Eye (tissue), 1 donor: ENCODE measurements at regions not wholly inside any gene's neighbourhood (a gene's known extent, or its start where the extent isn't known, plus 50 kb on each side); places are given as distances from the start of the nearest gene placed in this dataset.
A peak's percentile ranks its signal among the peaks of the same experiment; 100 is the strongest.
"Not testable (repeated sequence)": the region's sequence is repeated elsewhere in the genome, so short reads cannot be mapped to it uniquely, and the experiment has no call there.

ENCODE experiments used
- DNase-seq: peaks from one replicate; pipeline ENCODE4 v3.0.0-alpha.2; 2015

DNA sequence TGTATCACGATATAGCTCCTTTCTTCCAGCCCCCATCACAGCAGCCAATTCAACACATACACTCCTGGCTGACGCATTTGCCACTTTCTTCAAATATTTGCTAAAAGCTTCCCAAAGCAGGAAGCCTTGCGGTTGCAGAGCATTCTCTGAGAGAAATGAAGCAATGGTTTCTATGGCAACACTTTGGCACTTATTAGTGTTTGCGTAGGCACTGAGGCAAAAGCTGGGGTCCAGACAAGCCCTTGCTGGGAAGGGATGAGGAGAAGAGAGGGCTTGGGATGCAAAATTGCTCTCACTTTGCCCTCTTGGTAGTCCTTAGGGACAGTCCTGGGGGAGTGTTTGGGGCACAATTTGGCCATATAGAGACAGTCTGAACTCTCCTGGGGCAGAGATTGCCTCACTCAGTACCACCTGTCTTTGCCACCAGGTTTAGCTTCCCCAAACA, 55.0 kb upstream of the PAK3 start:
- peak; percentile 63 for DNase-seq

DNA sequence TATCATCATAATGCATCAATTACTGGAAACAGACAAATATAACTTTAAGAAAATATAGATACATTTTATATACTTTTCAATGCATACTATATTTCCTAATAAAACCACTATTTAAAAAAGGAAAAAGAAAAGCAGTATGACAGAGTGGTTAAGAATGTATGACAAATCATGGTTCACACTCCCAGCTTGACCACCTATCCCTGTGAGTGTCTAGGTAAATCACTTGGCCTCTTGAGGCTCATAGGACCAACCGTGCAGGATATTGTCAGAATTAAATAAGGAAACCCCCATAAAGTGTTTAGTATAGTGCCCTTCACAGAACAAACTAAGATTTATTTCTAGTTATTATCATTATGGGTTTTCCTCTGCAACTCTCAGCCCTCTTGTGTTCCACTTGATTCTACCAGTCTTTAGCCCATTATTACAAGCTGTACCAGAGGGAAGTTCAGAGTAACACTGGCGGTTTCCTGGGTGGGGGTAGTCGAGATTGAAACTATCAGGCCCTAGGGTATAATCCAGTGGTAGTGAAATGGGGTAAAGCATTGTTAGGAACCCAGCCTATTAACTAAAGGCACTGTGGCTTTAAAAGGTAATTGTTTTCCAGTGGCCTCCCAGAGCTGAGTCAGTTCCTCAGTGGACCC, 55.5 kb upstream of the PAK3 start:
- DNase-seq: no peak

DNA sequence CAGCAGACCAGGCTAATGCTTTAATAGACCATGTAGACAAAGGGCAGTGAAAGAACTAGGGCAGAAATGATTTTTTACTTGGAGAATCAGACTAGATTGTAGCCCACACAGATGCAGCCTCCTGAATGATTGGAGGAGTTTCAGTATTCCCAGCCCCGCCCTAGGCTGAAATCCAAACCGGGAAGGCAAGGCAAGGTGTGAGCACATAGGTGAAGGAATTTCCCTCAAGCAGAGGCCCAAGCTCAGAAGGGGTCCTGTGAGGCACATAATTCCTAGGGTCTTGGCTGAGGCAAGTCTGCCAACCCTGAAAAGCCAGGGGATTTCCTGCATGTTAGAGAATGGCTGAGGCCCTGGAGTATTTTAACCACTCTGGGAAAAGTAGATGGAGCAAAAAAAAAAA, 56.4 kb upstream of the PAK3 start:
- DNase-seq: peak; percentile 40

- DNase-seq: no peak
These were observed 60.0 kb upstream of the PAK3 start for GRCh38 chrX:111035991-111036390.

- DNase-seq: no peak
These were observed 60.7 kb upstream of the PAK3 start for GRCh38 chrX:111035256-111035655.

DNA sequence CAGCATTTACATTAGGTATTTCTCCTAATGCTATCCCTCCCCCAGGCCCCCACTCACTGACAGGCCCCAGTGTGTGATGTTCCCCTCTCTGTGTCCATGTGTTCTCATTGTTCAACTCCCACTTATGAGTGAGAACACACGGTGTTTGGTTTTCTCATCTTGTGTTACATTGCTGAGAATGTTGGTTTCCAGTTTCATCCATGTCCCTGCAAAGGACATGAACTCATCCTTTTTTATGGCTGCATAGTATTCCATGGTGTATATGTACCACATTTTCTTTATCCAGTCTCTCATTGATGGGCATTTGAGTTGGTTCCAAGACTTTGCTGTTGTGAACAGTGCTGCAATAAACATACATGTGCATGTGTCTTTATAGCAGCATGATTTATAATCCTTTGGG, 73.0 kb upstream of the PAK3 start:
- not testable (repeated sequence) for DNase-seq

GRCh38 chrX:111020283-111020682, 75.7 kb upstream of the PAK3 start:
- no peak for DNase-seq

DNA sequence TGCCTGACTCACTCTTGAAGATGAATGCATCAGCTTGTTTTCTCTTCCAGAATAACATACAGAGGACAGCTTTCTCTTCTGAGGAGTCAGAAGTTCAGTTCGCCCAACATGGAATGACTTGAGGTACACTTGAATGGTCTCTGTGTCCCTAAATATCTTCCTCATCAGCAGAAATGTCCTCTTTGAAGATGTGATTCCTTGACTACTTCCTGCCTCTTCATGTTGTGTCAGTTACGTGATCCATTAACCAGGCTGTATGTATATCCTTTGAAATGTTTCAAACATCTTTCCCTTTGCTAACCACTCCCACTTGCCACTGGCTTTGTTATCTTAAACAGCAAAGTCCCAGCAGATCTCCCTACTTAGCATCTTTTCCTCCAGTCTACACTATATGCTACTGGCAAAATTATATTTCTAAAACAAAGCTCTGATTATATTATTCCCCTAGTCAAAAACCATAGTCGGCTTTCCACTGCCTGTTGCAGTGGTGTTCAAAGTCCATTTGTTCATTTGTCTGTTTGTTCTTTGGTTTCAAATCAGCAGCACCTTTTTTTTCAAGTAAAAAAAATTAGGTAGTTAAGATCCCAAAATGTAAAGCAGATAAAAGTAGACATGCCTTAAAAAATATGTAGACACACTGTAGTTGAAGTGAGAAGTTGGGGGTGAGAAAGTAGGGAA, 82.1 kb upstream of the PAK3 start:
- DNase-seq: no peak

DNA sequence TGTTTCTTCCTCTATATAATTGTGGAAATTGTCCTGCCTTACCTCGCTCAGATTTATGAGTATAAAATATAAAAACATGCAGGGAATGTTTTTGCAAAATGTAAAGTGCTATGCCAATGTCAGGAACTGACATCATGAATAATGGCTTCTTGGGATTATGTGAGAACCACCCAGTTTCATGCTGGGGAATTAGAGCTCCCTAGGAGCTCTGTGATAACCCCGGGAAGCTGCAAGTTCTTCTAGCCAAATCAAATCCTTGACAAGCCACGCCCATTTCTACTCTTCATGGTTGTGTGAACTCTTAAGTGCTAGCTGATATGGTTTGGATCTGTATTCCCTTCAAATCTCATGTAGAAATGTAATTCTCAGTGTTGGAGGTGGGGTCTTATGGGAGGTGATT, 85.9 kb upstream of the PAK3 start:
- no peak for DNase-seq

GRCh38 chrX:111009256-111009655, 86.7 kb upstream of the PAK3 start:
- no peak for DNase-seq

DNA sequence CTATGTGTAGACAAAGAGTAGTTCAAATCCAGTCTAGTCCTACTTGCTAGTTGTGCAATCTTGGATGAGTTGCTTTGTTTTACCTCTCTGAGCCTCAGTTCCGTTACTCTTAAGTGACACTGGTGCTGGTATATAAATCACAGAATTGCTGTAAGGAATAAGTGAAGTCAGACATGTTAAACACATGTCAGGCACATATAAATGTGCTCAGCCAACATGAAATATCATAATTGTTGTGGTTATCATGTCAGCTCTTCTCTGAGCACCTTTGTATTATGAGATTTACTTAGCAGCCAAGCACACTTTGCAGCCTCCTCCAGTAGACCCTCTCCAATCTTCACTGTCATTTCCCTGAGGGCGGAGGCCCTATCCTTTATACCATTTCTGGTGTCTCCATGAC, 87.9 kb upstream of the PAK3 start:
- DNase-seq: no peak

DNA sequence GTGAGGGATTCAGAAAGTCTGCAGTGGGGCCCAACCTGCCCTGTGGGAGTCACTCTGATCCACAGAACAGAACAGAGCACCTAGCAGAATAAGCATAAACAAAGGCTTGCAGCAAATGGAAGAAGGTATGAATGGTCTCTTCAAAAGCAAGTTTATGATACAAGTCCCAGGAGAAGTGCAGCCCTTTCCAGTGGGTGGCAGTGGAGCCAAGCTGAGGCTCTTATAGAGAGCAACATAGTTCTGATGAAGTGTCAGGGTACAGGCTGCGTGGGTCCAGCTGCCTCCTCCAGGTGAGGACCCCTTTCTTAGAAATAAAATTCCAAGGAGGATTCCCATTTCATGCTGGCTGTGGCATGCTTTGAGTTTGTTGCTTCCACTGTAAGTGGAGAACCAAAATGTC, 88.8 kb upstream of the PAK3 start:
- DNase-seq: no peak

- DNase-seq: no peak
These were observed 89.9 kb upstream of the PAK3 start for GRCh38 chrX:111006116-111006515.

DNA sequence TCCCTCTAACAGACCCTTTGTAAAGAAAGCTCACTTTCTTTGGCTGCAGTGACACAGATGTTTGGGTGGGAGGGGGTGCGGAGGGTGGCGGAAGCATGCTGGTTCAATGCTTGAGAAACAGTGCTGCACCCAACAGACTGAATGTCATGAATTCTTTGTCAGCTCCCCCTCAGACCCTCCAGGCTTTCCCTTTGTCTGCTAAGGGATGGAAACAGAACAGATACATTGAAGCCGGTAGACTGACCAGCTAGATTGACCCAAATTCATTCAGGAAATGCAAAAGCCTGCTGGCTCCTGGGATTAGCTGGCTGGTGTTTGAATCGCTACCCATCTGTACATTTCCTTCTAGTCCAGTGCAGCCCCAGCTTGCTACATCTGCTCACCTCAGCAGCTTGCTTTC, 90.8 kb upstream of the PAK3 start:
- DNase-seq: peak; percentile 72

DNA sequence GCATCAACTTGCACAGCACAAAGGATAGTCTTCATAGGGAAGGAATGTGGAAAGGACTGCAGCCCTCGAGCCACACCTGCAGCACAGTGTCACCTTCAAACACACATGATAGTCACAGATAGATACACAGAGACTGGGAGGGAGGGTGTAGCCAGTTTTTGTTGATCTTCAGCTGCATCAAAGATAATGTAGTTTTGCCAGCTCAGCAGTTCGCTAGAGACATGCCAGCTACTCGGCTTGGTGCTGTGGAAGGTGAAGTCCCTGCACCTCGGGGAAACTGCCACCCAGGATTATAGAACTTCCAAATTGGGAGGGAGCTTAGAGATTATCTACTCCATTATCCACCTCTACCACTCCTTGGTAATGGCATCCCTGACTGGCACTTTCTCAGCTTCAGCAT, 92.9 kb upstream of the PAK3 start:
- no peak for DNase-seq

DNA sequence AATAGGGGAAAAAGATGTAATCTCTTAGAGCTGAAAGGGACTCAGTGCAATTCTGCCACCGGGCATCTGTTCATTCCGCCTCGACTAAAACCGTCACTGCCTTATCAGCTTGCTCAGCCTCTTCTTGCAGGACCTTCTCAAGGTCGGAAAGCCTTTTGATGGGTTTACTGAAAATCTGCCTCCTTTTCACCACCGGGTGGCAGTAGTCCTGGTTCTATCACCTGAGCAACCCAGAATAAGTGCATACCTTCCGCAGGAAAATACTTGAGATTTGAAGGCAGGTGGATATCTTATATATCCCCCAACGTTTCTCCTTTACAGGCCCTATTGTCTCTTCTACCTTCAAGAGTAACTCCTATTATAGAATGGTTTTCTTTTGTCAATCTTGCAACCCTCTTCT, 103.4 kb upstream of the PAK3 start:
- DNase-seq: peak; percentile 20

DNA sequence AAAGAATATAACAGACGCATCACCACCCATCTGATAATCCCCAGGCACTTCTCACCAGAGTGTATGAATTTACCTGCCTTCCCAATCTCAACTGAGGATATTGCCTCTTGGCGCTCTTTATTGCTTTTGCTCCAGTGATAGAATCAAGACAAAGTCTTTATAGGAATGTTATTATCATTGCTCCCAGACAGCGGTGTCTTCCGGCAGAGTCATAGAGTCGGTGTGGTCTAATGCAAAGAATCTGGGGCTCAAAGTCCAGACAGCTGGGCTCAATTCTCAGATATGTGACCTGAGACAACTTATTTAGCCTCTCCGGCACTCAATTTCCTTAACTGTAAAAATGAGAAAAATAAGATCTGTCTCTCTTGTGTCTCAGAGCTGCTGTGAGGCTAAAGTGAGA, 106.1 kb upstream of the PAK3 start:
- no peak for DNase-seq

DNA sequence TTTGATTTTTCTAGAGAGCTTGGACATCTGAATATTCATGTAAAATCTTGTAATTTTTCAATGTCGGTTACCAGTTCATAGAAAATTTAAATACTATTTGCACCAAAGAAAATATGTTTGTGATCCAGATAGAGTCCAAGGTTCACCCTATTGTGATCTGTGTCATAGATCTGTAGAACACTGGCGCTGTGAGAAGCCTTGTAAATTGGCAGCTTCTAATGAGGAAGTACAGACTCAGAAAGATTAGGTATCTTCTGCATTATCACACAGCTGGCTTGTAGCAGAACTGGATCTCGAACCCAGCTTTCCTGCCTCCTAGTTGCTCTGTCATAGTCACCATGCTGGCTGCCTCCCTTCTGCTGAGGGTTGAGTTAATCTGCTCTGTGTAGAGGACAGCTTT, 106.5 kb upstream of the PAK3 start:
- no peak for DNase-seq

- no peak for DNase-seq
These were observed 108.7 kb upstream of the PAK3 start for GRCh38 chrX:110987292-110987691.

- no peak for DNase-seq
These were observed 110.5 kb upstream of the PAK3 start for GRCh38 chrX:110985470-110985869.

- DNase-seq: no peak
These were observed 113.0 kb upstream of the PAK3 start for GRCh38 chrX:110983024-110983423.

DNA sequence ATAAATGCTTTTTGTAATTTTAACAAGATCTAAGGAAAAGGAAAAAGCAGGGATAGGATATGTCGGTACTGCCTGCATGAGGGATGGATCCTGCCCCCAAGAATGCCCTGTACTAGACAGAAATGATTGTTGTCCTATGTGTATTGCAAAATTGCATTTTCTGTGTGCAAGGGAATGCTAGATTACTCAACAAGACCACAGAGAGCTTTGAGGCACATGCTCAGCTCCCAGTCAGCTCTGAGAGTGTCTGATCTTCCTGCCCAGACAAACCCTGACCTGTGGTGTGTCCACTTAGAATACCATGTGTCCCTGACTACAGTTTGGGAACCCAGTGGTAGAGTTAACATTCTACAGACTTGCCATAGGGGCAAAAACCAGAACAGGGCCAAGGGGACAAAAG, 129.2 kb upstream of the PAK3 start:
- no peak for DNase-seq

DNA sequence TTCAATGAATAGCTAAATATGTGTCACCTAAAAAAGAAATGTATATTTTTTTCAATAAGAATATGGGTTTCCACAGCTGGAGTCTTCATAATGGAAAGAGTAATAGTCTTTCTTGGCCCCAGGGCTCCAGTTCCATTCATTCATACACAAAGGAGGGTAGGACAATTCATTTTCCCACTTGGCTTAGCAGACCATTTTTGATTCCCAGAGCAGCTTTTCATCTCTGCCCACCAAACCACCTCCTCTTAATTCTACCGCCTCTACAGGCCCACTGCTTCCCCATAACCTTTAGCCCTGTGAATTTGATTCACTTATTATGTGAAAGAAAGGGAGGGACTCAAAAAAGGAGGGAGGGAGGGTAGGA, 129.9 kb upstream of the PAK3 start:
- DNase-seq: no peak

- DNase-seq: no peak
These were observed 130.4 kb upstream of the PAK3 start for GRCh38 chrX:110965409-110966090.

DNA sequence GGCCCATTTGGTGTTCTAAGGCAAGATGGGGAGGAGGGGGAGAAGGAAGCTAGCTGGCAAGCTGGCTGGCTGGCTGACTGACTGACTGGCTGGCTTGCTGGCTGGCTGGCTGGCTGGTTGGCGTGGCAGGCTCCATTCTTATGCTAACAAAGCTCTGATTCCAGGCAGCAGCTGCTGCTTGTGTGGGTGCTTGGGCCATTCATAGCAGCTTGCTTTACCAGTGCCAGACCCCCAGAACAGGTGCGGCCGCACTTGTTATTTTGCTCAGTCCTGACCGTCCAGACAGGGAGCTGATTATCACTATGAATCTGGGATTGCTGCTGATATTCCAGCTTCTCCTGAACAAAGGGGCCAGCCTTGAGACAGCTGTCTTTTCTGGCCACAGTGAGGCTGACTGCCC, 131.2 kb upstream of the PAK3 start:
- DNase-seq: peak; percentile 61
